Myocyte (in vitro differentiated cells): ENCODE measurements at regions not wholly inside any gene's neighbourhood (a gene's known extent, or its start where the extent isn't known, plus 50 kb on each side); places are given as distances from the start of the nearest gene placed in this dataset.

Experiments
- DNase-seq: peaks from one replicate; pipeline ENCODE4 v3.0.0-alpha.2; 2012; ENCODE audit warnings: low read depth

- DNase-seq: no peak
Observed at GRCh38 chr10:129280908-129281586, 186.0 kb upstream of the MGMT start.

- no peak for DNase-seq
Observed at GRCh38 chr10:129285459-129285858, 181.6 kb upstream of the MGMT start.

GRCh38 chr10:129288999-129289584 is 177.9 kb upstream of the MGMT start:
- DNase-seq: no peak

GRCh38 chr10:129293991-129294700 is 172.9 kb upstream of the MGMT start:
- DNase-seq: no peak

GRCh38 chr10:129294944-129295343 is 172.1 kb upstream of the MGMT start:
- DNase-seq: no peak

- no peak for DNase-seq
Observed at GRCh38 chr10:129305046-129305445, 162.0 kb upstream of the MGMT start.

GRCh38 chr10:129307141-129307540 is 159.9 kb upstream of the MGMT start:
- DNase-seq: no peak

GRCh38 chr10:129308953-129309564 is 158.0 kb upstream of the MGMT start:
- no peak for DNase-seq

GRCh38 chr10:129309565-129309964 is 157.5 kb upstream of the MGMT start:
- no peak for DNase-seq

GRCh38 chr10:129310881-129311280 is 156.2 kb upstream of the MGMT start:
- DNase-seq: no peak

GRCh38 chr10:129319934-129320333 is 147.1 kb upstream of the MGMT start:
- DNase-seq: no peak

GRCh38 chr10:129320340-129320739 is 146.7 kb upstream of the MGMT start:
- DNase-seq: no peak

GRCh38 chr10:129321727-129322126 is 145.3 kb upstream of the MGMT start:
- no peak for DNase-seq

GRCh38 chr10:129322933-129323820 is 143.9 kb upstream of the MGMT start:
- DNase-seq: no peak

- no peak for DNase-seq
Observed at GRCh38 chr10:129323879-129324278, 143.2 kb upstream of the MGMT start.

- no peak for DNase-seq
Observed at GRCh38 chr10:129325893-129326292, 141.1 kb upstream of the MGMT start.

GRCh38 chr10:129328546-129328945 is 138.5 kb upstream of the MGMT start:
- DNase-seq: no peak

- DNase-seq: no peak
Observed at GRCh38 chr10:129329385-129330055, 137.5 kb upstream of the MGMT start.

- no peak for DNase-seq
Observed at GRCh38 chr10:129330211-129330610, 136.8 kb upstream of the MGMT start.

GRCh38 chr10:129331207-129331838 is 135.7 kb upstream of the MGMT start:
- DNase-seq: no peak
